Left kidney (tissue), 1 donor: ENCODE measurements at regions not wholly inside any gene's neighbourhood (a gene's known extent, or its start where the extent isn't known, plus 50 kb on each side); places are given as distances from the start of the nearest gene placed in this dataset.
"Not testable (repeated sequence)": the region's sequence is repeated elsewhere in the genome, so short reads cannot be mapped to it uniquely, and the experiment has no call there.

Experiments
- DNase-seq: peaks from one replicate; pipeline ENCODE4 v3.0.0-alpha.2; 2013

GRCh38 chr16:18152832-18153231 lies 183.7 kb downstream of the NPIPA8 start:
- DNase-seq = not testable (repeated sequence)

GRCh38 chr16:18148132-18148531 lies 188.4 kb downstream of the NPIPA8 start:
- DNase-seq = not testable (repeated sequence)

- not testable (repeated sequence) for DNase-seq
These were observed 189.9 kb downstream of the NPIPA8 start for GRCh38 chr16:18146601-18147142.

GRCh38 chr16:18142066-18142465 lies 194.5 kb downstream of the NPIPA8 start:
- not testable (repeated sequence) for DNase-seq

- not testable (repeated sequence) for DNase-seq
These were observed 200.2 kb downstream of the NPIPA8 start for GRCh38 chr16:18136288-18136687.

GRCh38 chr16:18135024-18135423 lies 201.5 kb downstream of the NPIPA8 start:
- DNase-seq = not testable (repeated sequence)

GRCh38 chr16:18131587-18131986 lies 204.9 kb downstream of the NPIPA8 start:
- DNase-seq = not testable (repeated sequence)

- DNase-seq = not testable (repeated sequence)
These were observed 205.9 kb downstream of the NPIPA8 start for GRCh38 chr16:18130478-18131120.

GRCh38 chr16:18127033-18127432 lies 209.5 kb downstream of the NPIPA8 start:
- DNase-seq = not testable (repeated sequence)

- DNase-seq = not testable (repeated sequence)
These were observed 217.4 kb downstream of the NPIPA8 start for GRCh38 chr16:18119092-18119491.

GRCh38 chr16:18118684-18119083 lies 217.9 kb downstream of the NPIPA8 start:
- DNase-seq = not testable (repeated sequence)

GRCh38 chr16:18118071-18118470 lies 218.5 kb downstream of the NPIPA8 start:
- DNase-seq = peak; percentile 6

GRCh38 chr16:18104412-18104811 lies 232.1 kb downstream of the NPIPA8 start:
- DNase-seq = not testable (repeated sequence)

GRCh38 chr16:18101077-18101476 lies 235.5 kb downstream of the NPIPA8 start:
- not testable (repeated sequence) for DNase-seq

GRCh38 chr16:18092605-18093004 lies 243.9 kb downstream of the NPIPA8 start:
- DNase-seq = not testable (repeated sequence)

GRCh38 chr16:18080658-18081363 lies 255.7 kb downstream of the NPIPA8 start:
- DNase-seq = not testable (repeated sequence)

- not testable (repeated sequence) for DNase-seq
These were observed 258.6 kb downstream of the NPIPA8 start for GRCh38 chr16:18077910-18078309.

- DNase-seq = no peak
These were observed 264.4 kb downstream of the NPIPA8 start for GRCh38 chr16:18072161-18072560.

GRCh38 chr16:18069683-18070082 lies 266.9 kb downstream of the NPIPA8 start:
- no peak for DNase-seq

GRCh38 chr16:18068477-18068876 lies 268.1 kb downstream of the NPIPA8 start:
- DNase-seq = no peak

GRCh38 chr16:18062713-18063112 lies 273.8 kb downstream of the NPIPA8 start:
- no peak for DNase-seq

GRCh38 chr16:18060351-18060750 lies 276.2 kb downstream of the NPIPA8 start:
- no peak for DNase-seq

- no peak for DNase-seq
These were observed 277.0 kb downstream of the NPIPA8 start for GRCh38 chr16:18059577-18059976.
